ENCODE measurements at regions not wholly inside any gene's neighbourhood (a gene's known extent, or its start where the extent isn't known, plus 50 kb on each side); places are given as distances from the start of the nearest gene placed in this dataset.

GRCh38 chr10:107379601-107380000 is 215.1 kb upstream of the SORCS1 start:
- DNase-seq (ENCODE audit: low read depth): no peak

GRCh38 chr10:107371801-107372200 is 207.3 kb upstream of the SORCS1 start:
- DNase-seq (ENCODE audit: low read depth): no peak

- DNase-seq (ENCODE audit: low read depth): no peak
Observed at GRCh38 chr10:107364872-107365271, 200.4 kb upstream of the SORCS1 start.

GRCh38 chr10:107362306-107362705 is 197.8 kb upstream of the SORCS1 start:
- no peak for DNase-seq (ENCODE audit: low read depth)

- DNase-seq (ENCODE audit: low read depth): no peak
Observed at GRCh38 chr10:107357033-107357432, 192.5 kb upstream of the SORCS1 start.

- no peak for DNase-seq (ENCODE audit: low read depth)
Observed at GRCh38 chr10:107356396-107356795, 191.9 kb upstream of the SORCS1 start.

GRCh38 chr10:107342711-107343110 is 178.2 kb upstream of the SORCS1 start:
- DNase-seq (ENCODE audit: low read depth): no peak

- no peak for DNase-seq (ENCODE audit: low read depth)
Observed at GRCh38 chr10:107341281-107341680, 176.8 kb upstream of the SORCS1 start.

GRCh38 chr10:107340326-107340725 is 175.8 kb upstream of the SORCS1 start:
- no peak for DNase-seq (ENCODE audit: low read depth)

- no peak for DNase-seq (ENCODE audit: low read depth)
Observed at GRCh38 chr10:107336061-107336460, 171.6 kb upstream of the SORCS1 start.

- no peak for DNase-seq (ENCODE audit: low read depth)
Observed at GRCh38 chr10:107317592-107317991, 153.1 kb upstream of the SORCS1 start.

- DNase-seq (ENCODE audit: low read depth): no peak
Observed at GRCh38 chr10:107303203-107303602, 138.7 kb upstream of the SORCS1 start.

- DNase-seq (ENCODE audit: low read depth): no peak
Observed at GRCh38 chr10:107299606-107300005, 135.1 kb upstream of the SORCS1 start.

GRCh38 chr10:107284187-107284586 is 119.7 kb upstream of the SORCS1 start:
- DNase-seq (ENCODE audit: low read depth): no peak

GRCh38 chr10:107280293-107280692 is 115.8 kb upstream of the SORCS1 start:
- no peak for DNase-seq (ENCODE audit: low read depth)

- no peak for DNase-seq (ENCODE audit: low read depth)
Observed at GRCh38 chr10:107277591-107277990, 113.1 kb upstream of the SORCS1 start.

- no peak for DNase-seq (ENCODE audit: low read depth)
Observed at GRCh38 chr10:107275806-107276205, 111.3 kb upstream of the SORCS1 start.

- DNase-seq (ENCODE audit: low read depth): no peak
Observed at GRCh38 chr10:107269626-107270025, 105.1 kb upstream of the SORCS1 start.

GRCh38 chr10:107264742-107265141 is 100.2 kb upstream of the SORCS1 start:
- no peak for DNase-seq (ENCODE audit: low read depth)

GRCh38 chr10:107244122-107244521 is 79.6 kb upstream of the SORCS1 start:
- DNase-seq (ENCODE audit: low read depth): no peak

- DNase-seq (ENCODE audit: low read depth): no peak
Observed at GRCh38 chr10:107238275-107238674, 73.8 kb upstream of the SORCS1 start.

- no peak for DNase-seq (ENCODE audit: low read depth)
Observed at GRCh38 chr10:107232013-107232412, 67.5 kb upstream of the SORCS1 start.

GRCh38 chr10:107230887-107231286 is 66.4 kb upstream of the SORCS1 start:
- no peak for DNase-seq (ENCODE audit: low read depth)

GRCh38 chr10:107215681-107216080 is 51.2 kb upstream of the SORCS1 start:
- DNase-seq (ENCODE audit: low read depth): no peak

Data from HS-27A (cell line).